Mucosa of rectum (tissue), 2 donors: ENCODE measurements at regions not wholly inside any gene's neighbourhood (a gene's known extent, or its start where the extent isn't known, plus 50 kb on each side); places are given as distances from the start of the nearest gene placed in this dataset.

ENCODE experiments used
- H3K27ac ChIP-seq, 2 donors: one replicate each; pipeline ENCODE4 v1.7.0; 2013; ENCODE audit warnings: inconsistent platforms in 2 of 2, low read depth in 2 of 2, low read length in 2 of 2
- H3K27me3 ChIP-seq, 2 donors: one replicate each; pipeline ENCODE4 v1.7.0; 2013; ENCODE audit warnings: low read length in 2 of 2; ENCODE audit not compliant: control insufficient read depth in 2 of 2, insufficient read depth in 2 of 2
- H3K36me3 ChIP-seq, 2 donors: one replicate each; pipeline ENCODE4 v1.7.0; 2013; ENCODE audit warnings: low read length in 2 of 2; ENCODE audit not compliant: control insufficient read depth in 2 of 2, insufficient read depth in 2 of 2
- H3K4me1 ChIP-seq, 2 donors: one replicate each; pipeline ENCODE4 v1.7.0; 2013; ENCODE audit warnings: low read length in 2 of 2, mild to moderate bottlenecking in 1 of 2; ENCODE audit not compliant: control insufficient read depth in 2 of 2, insufficient read depth in 2 of 2
- H3K4me3 ChIP-seq, 2 donors: one replicate each; pipeline ENCODE4 v1.7.0; 2013; ENCODE audit warnings: low read length in 2 of 2
- H3K9ac ChIP-seq, 2 donors: one replicate each; pipeline ENCODE4 v1.7.0; 2013; ENCODE audit warnings: low read length in 2 of 2, low read depth in 1 of 2, mild to moderate bottlenecking in 1 of 2
- H3K9me3 ChIP-seq, 2 donors: one replicate each; pipeline ENCODE4 v1.7.0; 2013; ENCODE audit warnings: low read length in 2 of 2; ENCODE audit not compliant: control insufficient read depth in 2 of 2
- donor health status: healthy.
- donor health status: Normal muscosa, but diverticular disease.

DNA sequence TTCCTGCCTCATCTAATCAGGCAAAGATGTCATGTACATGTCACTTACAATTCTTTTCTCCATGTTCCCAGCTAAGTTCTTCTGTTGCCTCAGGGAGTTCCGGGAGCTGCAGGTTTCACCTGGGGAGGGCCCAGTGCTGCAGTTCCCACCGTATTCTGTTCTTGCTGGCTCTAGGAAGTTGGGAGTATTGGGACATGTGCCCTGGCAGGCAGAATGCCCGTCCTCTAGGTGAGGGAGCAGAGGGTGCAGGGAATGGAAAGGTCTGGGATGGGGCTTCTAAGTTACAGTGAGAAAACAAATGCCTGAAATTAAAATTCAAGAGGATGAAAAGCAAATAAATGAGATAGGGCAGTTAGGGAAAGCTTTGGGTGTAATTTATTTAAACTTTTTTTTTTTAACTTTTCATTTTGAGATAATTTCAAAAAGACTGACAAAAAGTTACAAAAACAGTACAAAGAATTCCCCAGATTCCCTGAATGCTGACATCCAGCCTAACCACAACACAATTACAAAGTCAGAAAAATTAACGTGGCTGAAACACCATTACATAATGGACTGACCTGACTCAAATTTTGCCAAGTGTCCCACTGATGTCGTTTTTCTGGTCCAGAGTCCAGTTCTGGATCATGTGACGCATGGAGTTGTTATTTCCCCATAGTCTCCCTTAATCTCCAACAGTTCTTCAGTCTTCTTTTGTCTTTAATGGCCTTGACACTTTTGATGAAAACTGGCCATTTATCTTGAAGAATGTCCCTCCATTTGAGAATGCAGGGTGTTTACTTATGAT lies 187.2 kb upstream of the MYL2 start:
- H3K27me3 ChIP-seq, result no peaks in the 10 kb centered on the region
- no peak overlapping the region for H3K27ac ChIP-seq
- H3K9ac ChIP-seq, result no peak overlapping the region
- no peak overlapping the region for H3K4me3 ChIP-seq
- no peaks in the 10 kb centered on the region for H3K9me3 ChIP-seq
- no peaks in the 10 kb centered on the region for H3K4me1 ChIP-seq
- no peaks in the 10 kb centered on the region for H3K36me3 ChIP-seq

DNA sequence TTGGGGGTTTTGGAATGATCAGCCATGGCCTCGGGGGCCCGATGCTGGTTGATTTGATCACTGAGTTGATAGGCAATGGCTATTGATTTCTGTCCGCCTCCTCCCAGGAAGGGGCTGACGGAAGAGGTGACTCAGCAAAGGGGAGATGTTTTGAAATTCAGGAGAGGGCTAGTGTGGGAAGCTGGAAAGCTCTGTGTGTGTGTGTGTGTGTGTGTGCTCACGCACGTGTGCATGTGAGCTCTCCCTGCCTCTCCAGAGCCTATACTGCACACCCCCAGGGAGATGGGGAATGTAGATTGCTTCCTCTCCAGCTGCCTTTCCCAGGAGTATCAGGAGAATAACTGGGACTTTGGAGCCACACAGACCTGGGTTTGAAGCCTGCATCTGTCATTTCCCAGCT lies 184.9 kb upstream of the MYL2 start:
- H3K9me3 ChIP-seq, result no peaks in the 10 kb centered on the region
- no peak overlapping the region for H3K4me3 ChIP-seq
- H3K9ac ChIP-seq, result no peak overlapping the region
- H3K27ac ChIP-seq, result no peak overlapping the region
- H3K27me3 ChIP-seq, result no peaks in the 10 kb centered on the region
- H3K4me1 ChIP-seq, result no peaks in the 10 kb centered on the region
- H3K36me3 ChIP-seq, result no peaks in the 10 kb centered on the region

DNA sequence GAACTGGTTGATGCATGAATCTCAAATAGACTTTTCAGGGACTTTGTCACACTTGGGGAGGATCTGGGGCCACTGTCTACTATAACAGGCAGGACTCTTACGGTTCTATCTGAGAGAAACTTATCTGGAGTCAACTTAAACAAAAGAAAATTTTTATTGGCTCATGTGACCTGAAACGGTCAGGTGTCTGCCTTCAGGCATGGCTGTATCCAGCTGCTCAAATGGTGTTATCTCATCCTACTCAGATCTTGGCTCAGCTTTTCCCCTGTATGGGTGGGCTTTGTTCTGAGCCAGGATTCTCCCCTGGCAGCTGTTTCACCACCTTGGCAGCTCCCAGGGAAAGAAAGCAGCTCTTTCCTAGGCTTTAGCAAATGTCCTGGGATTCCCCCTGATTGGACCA lies 183.2 kb upstream of the MYL2 start:
- H3K9me3 ChIP-seq, result no peaks in the 10 kb centered on the region
- H3K36me3 ChIP-seq, result no peaks in the 10 kb centered on the region
- H3K4me3 ChIP-seq, result no peak overlapping the region
- H3K27ac ChIP-seq, result no peak overlapping the region
- no peaks in the 10 kb centered on the region for H3K27me3 ChIP-seq
- H3K9ac ChIP-seq, result no peak overlapping the region
- no peaks in the 10 kb centered on the region for H3K4me1 ChIP-seq

DNA sequence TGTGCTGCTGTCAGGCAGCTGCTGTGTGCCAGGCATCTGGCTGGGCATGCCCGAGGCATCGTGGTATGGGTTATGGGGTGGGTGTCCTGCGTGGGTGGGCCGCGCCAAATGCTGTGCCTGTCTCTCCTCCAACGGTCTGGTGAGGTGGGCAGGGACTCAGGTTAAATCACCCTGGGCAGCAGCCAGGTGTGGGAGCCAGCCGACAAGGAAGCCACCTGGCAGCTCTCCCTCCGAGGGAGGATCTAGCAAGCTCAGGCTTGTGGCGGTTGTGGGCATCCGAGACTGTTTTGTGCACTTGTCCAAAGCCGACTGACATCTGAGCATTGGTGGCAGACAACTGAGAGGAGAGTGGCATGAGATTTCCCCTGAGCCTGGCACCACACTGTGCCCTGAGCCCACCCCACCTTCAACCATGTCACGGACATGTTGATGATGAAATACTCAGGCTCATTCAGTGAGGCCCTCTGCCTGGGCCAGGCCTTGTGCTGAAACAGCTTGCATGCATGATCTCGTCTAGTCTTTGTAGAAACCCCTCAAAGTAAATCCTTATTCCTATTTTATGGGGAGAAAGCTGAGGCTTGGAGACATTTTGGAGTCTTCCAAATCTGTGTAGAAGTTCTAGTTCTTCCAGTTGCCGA lies 181.8 kb upstream of the MYL2 start:
- H3K36me3 ChIP-seq, result no peaks in the 10 kb centered on the region
- H3K4me1 ChIP-seq, result no peaks in the 10 kb centered on the region
- H3K9me3 ChIP-seq, result no peaks in the 10 kb centered on the region
- no peak overlapping the region for H3K9ac ChIP-seq
- H3K27ac ChIP-seq, result no peak overlapping the region
- no peaks in the 10 kb centered on the region for H3K27me3 ChIP-seq
- H3K4me3 ChIP-seq, result no peak overlapping the region

DNA sequence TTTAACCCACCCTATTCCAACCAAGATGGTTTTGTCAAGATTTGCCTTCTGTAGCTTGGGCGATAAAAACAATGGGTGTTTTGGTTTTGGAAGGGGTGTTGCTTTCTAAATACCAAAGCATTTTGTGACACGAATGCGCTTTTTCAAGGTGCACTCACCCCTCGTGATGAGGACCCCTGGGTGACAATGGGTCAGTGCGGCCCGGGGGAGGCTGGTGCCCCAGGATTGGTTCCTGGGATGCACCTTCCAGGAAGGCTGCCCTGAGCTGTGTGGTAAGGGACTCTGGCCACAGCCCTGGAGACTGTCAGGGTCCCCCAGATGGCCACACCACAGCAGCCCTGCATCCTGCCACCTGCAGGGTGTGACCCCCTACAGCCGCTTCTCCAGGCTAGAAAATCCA lies 180.6 kb upstream of the MYL2 start:
- Histone ChIP-seq H3K9me3 (no peaks in the 10 kb centered on the region), H3K4me1 (no peaks in the 10 kb centered on the region), H3K36me3 (no peaks in the 10 kb centered on the region), H3K27me3 (no peaks in the 10 kb centered on the region), H3K9ac (no peak overlapping the region), H3K27ac (no peak overlapping the region), H3K4me3 (no peak overlapping the region)

DNA sequence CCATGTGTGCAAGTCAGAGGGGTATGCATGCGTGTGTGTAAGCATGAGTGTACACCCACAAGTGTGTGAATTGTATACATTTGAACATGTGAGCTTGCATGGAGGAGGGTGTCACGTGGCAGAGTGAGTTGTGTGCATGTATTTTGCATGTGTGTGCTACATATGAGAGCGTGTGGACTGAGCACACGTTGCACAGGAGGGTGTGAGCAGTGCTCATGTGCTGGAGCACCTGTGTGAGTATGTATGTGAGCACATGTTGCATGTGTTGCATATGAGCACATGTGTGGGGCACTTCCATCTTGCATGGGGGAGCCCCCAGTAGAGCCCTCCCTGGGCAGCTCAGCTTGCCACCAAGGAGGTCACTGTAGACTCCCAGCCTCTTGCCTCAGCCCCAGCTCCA lies 180.2 kb upstream of the MYL2 start:
- Histone ChIP-seq H3K36me3 (no peaks in the 10 kb centered on the region), H3K9ac (no peak overlapping the region), H3K4me1 (no peaks in the 10 kb centered on the region), H3K9me3 (no peaks in the 10 kb centered on the region), H3K4me3 (no peak overlapping the region), H3K27ac (no peak overlapping the region), H3K27me3 (no peaks in the 10 kb centered on the region)

DNA sequence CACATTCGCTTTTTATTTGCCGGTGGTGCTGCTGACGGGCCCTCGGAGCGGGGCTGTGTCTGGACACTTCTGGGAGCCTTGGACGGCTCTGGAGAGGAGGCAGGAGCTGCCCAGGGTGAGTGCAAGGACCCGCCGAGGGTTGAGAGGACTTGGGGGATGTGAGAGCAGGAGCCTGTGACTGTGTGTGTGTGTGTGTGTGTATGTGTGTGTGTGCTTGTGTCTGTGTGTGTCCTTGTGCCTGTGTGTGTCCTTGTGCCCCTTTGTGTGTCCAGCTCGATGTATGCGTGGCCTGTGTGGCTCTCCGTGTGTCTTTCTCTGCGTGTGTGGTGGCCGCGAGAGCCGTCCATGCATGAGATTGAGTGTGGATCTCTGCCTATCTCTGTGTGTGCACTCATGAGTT lies 179.6 kb upstream of the MYL2 start:
- Histone ChIP-seq H3K36me3 (no peaks in the 10 kb centered on the region), H3K27me3 (no peaks in the 10 kb centered on the region), H3K27ac (no peak overlapping the region), H3K4me3 (no peak overlapping the region), H3K9ac (no peak overlapping the region), H3K9me3 (no peaks in the 10 kb centered on the region), H3K4me1 (no peaks in the 10 kb centered on the region)

DNA sequence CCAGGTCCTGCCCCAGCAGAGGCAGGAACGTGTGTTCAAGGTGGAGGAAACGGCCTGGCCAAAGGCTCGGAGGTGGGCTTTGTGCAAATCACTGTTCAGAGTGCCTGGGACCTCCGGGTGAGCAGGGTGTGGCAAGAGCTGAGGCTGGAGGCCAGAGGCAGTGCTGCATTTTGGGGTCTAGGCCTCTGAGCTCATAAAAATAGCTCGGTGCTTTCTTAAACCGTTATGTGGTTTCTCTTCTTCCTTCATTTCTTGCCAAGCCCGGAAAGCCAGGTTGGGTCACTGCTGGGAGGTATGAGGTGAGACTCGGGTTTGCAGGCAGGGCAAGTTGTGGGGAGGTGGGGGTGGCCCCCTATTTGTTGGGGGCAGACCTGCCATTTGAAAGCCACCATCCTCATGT lies 178.8 kb upstream of the MYL2 start:
- no peaks in the 10 kb centered on the region for H3K4me1 ChIP-seq
- H3K9ac ChIP-seq, result no peak overlapping the region
- no peaks in the 10 kb centered on the region for H3K9me3 ChIP-seq
- no peak overlapping the region for H3K27ac ChIP-seq
- H3K36me3 ChIP-seq, result no peaks in the 10 kb centered on the region
- H3K4me3 ChIP-seq, result no peak overlapping the region
- H3K27me3 ChIP-seq, result no peaks in the 10 kb centered on the region

DNA sequence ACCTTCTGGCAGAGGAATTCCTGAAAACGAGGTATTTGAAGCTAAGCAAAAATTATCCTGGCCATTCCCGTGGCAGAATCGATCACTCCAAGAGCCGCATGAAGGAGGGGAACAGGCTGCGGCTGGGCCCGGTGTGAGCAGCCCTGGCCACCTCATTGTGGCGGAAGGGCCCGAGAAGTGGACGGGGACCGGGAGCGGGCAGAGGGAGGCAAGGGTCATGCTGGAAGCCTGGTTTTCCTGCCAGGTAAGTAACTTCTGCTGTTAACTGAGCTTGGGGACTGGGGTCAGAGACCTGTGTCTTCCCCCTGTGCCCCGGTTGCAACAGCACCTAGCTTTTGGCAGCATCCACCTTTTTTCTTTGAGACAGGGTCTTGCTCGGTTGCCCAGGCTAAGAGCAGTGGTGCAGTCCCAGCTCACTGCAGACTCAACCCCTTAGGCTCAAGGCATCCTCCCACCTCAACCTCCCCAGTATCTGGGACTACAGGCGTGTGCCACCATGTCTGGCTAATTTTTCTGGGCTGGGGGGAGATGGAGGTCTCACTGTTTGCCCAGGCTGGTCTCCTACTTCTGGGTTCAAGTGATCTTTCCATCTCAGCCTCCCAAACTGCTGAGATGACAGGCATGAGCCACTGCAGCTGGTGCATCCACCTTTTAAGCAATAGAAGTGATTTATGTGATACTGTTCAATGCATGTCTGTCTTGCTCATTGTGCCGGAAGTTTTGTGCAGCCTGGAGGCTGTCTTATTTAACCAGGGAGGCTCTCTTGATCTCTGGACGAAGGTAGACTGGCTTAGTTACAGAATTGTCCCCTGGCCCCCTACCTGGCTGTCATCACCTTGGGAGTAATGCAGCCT lies 174.0 kb upstream of the MYL2 start:
- no peak overlapping the region for H3K9ac ChIP-seq
- H3K9me3 ChIP-seq, result no peaks in the 10 kb centered on the region
- H3K27me3 ChIP-seq, result no peaks in the 10 kb centered on the region
- H3K36me3 ChIP-seq, result no peaks in the 10 kb centered on the region
- no peaks in the 10 kb centered on the region for H3K4me1 ChIP-seq
- no peak overlapping the region for H3K4me3 ChIP-seq
- H3K27ac ChIP-seq, result no peak overlapping the region

DNA sequence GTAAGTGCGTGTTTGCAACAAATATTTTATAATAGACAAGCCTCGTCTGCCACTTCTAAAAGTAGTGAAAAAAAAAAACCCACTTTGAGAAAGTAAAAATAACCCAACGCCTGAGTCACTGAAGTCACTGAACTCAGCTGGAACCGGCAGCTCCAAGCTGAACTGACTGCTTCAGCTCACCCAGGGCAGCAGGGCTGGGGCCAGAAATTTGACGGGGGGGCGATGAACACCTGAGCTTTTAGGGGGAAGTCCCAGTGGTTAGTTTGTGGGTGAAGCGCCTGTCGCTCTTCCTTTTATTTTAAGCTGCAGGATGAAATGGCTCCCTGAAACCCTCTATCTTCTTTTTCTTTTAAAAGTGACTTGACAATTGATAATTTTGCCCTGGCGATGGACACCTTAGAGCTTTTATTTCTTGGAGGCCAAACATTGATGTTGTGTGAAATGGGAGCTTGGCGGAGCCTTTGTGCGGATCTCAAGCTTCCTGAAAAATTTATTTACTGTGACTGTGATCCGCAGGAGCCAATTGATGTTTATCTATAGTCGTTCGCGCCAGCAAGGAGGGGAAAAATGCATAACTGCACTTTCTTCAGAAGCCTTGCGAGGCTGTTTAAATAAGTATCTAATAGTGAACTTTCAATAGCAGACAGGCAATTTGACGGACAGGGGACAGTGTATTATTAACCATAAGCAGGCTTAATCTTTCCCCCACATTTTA lies 173.2 kb upstream of the MYL2 start:
- Histone ChIP-seq H3K36me3 (no peaks in the 10 kb centered on the region), H3K9ac (no peak overlapping the region), H3K9me3 (no peaks in the 10 kb centered on the region), H3K27me3 (no peaks in the 10 kb centered on the region), H3K4me3 (no peak overlapping the region), H3K27ac (no peak overlapping the region), H3K4me1 (no peaks in the 10 kb centered on the region)
